Stimulated activated CD4-positive, alpha-beta T cell treated with anti-CD3 and anti-CD28 coated beads, Interleukin-1b, Interleukin-23, amount 100 ng/mL, for 24 hours (primary cell): ENCODE measurements at regions not wholly inside any gene's neighbourhood (a gene's known extent, or its start where the extent isn't known, plus 50 kb on each side); places are given as distances from the start of the nearest gene placed in this dataset.
"Not testable (repeated sequence)": the region's sequence is repeated elsewhere in the genome, so short reads cannot be mapped to it uniquely, and the experiment has no call there.

Experiments
- DNase-seq, 4 experiments: peaks; one replicate each; pipeline ENCODE4 v3.0.0-alpha.2; 2020; ENCODE audit warnings: low read depth in 4 of 4, low spot score in 1 of 4

- DNase-seq, result no peak
Observed at GRCh38 chr10:2800178-2800577, 267.2 kb upstream of the PFKP start.

DNA sequence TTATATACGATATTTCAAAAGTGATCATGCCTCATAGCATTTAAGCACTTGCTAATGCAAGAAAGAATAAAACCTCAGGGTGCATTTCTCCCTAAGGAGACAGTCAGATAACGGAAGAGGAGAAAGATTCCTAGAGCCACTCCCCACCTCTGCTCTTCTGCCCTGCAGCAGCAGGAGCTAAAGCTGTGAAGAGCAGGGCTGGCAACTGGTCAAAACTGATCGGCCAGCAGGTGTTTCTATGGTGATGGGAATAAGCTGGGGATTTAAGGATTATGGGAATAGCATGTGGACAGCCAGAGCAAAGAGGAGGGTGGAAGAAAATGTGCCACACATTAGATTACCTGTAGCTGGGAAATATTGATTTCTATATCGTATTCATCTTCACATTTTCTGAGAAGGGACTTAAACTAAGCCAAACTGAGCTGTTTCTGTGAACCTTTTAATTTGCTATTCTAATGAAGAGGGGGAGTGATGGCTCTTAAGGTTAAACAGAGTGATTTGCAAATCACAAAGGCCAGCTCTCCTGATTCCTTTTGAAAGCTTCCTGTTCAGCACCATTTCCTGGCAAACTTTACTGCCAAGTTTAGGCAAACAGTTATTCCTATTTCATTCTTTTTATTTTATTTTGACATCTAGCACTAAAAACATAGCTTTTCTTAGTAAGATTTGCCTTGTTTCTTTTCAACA is 268.9 kb upstream of the PFKP start:
- no peak for DNase-seq

DNA sequence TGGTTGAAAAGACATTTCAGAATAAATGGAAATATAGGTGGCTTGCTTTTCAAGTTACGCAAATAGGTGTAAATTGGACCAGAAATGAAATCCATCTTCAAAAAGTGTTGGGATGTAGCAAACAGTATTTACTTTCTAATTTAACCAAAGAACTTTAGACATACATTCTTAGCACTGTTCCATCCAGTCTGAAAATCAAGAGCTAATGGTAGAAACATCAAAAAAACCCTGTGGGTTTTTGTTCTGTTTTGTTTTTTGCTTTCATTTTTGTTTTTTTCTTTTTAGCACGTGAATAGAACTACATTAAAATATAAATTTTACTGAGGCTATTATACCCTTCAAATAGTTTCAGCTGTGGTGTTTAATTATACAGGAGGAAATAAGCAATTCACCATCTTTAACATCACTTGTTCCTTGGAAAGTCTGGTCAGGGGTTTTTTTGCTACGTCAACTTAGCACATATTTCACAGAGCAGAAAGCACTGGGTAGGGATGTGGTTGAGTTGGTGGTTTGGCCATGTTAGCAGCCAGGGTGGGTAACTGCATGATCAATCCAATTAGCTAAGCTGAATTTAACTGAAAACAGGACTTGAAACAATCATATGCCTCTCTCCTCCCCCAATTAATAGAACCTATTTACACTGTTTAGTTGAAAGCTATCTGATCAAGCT is 275.4 kb upstream of the PFKP start:
- DNase-seq, result no peak

DNA sequence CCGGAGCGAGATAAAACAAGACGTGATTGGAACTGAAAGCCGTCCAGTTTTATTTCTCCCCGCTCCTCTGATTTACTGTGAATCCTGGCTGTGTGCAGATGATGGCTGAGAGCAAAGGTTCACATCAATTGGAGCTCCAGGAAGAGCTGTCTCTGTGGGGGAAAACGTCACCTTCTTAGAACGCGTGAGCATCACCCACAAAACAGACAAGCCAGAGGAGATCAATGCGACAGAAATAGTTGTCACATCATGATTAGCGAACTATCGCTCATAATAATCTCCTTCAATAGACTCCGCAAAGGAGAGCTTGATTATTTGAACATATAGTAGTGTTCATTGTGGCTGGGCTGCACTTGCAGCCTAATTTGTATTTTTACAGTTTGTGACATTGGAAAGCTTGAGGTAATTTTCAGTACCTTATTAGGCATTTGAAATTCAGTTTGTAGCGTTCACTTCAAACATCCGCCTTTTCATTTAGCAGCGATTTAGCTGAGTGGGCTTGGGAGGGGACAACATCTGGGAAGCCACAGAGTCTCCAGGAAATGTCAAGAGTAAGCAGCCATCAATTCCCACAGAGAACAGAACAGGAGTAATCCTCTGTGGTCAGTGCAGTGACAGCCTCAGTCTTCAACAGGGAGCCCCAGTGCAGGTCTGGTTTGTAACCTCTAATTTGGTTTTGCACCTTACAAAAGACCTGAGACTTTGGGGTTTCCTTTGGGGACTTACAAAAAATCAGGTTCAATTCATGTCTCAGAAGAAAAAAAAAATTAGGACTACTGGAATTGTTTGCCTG is 276.8 kb upstream of the PFKP start:
- no peak for DNase-seq

GRCh38 chr10:2786251-2786650 is 281.1 kb upstream of the PFKP start:
- no peak for DNase-seq

- DNase-seq, result no peak
Observed at GRCh38 chr10:2784766-2785165, 282.6 kb upstream of the PFKP start.

DNA sequence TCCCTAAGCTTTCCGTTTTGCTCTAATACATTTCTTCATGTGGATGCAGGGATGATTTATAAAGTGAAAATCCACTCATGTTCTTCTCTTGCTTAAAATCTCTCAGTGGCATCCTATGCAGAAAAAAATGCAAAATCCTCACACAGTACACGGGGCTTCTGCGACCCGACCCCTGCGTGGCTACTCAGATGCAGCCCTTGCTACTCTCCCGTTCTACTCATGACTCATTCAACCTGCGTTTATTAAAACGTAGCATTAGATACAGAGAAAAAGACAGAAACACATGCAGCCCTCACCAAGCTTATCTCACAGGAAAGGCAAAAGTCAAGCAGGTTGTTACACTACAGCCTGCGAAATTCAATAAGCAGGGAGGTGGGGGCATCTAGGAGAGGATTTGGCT is 284.4 kb upstream of the PFKP start:
- DNase-seq, result no peak

DNA sequence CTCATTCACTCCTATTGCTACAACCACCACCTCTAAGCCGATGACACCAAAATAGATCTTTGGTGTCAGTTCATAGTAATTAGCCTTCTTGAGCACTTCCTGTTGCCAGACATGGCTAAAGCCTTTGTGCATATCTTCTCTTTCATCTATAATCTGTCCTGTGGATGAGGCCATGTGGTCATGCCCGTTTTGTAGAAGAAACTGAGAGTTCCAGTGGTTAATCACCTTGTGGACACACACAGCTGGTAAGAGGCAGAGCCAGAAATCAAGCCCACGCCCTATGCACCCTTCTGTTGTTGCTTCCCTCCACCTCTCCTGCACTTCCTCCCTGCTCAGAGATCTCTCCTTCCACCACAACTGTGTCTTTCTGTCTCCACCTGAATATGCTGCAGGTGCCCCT is 285.1 kb upstream of the PFKP start:
- DNase-seq, result no peak

DNA sequence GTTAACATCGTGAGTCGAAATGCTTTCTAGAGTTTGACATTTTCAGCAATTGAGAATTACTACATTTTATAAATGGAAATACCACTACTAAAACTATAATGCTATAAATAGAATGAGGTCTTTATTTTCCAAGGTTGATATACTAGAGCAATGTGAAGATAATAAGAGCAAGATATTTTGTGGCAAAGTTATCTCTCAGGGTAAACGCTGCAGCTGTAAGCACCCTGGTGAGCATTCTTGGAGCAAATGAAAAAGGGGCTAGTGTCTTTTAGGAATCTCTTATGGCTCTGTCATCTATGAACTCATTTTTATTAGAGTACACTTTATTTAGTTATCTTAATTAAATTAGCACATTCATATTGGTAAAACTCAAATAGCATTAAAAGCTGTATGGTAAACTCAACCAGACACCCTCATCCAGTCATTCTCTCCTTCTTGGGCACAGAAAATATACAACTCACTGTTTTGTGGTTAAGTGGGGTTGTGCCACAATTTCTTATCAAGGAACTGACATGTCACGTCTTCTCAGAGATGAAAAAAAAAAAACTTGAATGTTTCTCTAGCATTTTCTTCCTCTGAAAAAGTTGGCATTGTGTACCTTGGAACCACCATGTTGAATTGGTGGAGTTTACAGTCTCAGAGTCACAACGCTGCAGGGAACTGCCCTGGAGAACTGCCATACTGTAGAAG is 289.5 kb upstream of the PFKP start:
- no peak for DNase-seq

GRCh38 chr10:2772816-2773631 is 294.3 kb upstream of the PFKP start:
- no peak for DNase-seq

DNA sequence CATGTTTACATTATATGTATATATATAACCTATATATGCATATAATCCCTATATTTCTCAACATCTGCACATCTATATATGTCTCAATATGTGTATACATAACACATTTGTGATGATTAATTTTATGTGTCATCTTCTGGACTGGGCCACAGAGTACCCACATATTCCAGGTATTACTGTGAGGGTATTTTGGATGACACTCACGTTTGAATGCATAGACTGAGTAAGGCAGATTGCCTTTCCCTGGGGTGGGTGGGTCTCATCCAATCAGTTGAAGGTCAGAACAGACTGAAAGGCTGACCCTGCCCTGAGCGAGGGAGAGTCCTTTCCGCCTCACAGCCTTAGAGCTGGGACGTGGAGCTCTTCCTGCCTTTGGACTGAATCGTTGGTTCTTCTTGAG is 295.2 kb upstream of the PFKP start:
- no peak for DNase-seq

GRCh38 chr10:2767293-2767692 is 300.1 kb upstream of the PFKP start:
- DNase-seq, result not testable (repeated sequence)

GRCh38 chr10:2761971-2762370 is 305.4 kb upstream of the PFKP start:
- no peak for DNase-seq

DNA sequence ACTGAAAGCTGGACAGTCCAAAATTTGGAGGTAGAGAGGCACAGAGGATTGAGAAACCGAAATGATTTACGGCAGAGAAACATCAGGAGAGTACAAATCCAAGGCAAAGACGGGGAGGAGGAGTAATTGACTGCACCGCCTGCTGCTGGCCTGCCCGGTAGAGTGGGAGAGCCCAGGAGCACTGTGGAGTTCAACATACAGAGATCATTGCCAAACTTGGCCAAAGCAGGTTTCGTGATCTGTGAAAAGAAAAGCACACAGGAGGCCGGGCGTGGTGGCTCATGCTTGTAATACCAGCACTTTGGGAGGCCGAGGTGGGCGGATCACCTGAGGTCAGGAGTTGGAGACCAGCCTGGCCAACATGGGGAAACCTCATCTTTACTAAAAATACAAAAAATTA is 306.0 kb upstream of the PFKP start:
- DNase-seq, result no peak

- DNase-seq, result no peak
Observed at GRCh38 chr10:2760736-2761135, 306.6 kb upstream of the PFKP start.

DNA sequence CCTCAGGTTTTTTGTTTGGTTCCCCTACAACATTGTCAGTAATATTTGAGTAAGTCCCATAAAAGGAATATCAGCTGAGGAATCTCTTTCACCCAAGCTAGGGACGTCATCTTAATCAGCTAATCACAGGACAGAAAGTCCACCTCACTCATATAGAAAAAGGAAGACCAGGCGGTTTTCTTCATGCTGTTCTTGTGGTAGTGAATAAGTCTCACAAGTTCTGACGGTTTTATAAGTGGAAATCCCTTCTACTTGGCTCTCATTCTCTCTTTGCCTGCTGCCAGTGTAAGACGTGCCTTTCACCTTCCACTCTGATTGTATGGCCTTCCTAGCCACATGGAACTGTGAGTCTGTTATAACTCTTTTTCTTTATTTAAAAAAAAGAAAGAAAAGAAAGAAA is 308.1 kb upstream of the PFKP start:
- DNase-seq, result no peak

DNA sequence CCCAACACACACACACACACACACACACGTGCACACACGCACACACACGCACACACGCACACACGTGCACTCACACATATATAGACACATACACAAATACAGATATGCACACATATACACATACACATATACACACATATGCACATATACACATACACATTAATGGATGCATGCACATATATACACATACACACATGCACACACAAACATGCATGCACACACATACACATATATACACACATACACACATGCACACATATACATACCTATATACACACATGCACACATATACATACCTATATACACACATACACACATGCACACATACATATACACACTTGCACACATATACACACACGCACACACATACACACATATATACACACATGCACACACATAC is 312.4 kb upstream of the PFKP start:
- no peak for DNase-seq

DNA sequence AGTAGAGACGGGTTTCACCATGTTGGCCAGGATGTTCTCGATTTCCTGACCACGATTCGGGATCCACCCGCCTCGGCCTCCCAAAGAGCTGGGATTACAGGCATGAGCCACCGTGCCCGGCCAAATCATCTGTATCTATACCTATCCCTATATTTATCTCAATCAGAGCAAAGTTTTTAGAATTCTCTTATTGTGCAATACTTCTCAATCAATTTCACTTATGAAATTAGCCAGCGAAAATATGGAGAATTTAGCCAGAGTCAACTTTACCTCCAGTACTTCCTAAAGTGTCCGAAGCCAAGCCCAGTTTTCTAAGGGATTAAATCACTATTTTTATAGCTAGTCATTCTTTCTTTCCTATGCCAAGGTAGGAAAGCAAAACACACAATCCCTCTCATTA is 319.1 kb upstream of the PFKP start:
- DNase-seq, result no peak

GRCh38 chr10:2746638-2747037 is 320.7 kb upstream of the PFKP start:
- DNase-seq, result no peak

GRCh38 chr10:2745666-2746065 is 321.7 kb upstream of the PFKP start:
- DNase-seq, result no peak
